BLaER1 treated with 17β-estradiol and CSF1 and Interleukin-3, amounts not matched to agents 10 nM and 100 nM (cell line): ENCODE measurements at regions not wholly inside any gene's neighbourhood (a gene's known extent, or its start where the extent isn't known, plus 50 kb on each side); places are given as distances from the start of the nearest gene placed in this dataset.
A peak's percentile ranks its signal among the peaks of the same experiment; 100 is the strongest.

ENCODE experiments used
- H3K27ac ChIP-seq, 11 experiments: shearing (Covaris generic); formaldehyde crosslinking; 2 replicates each; pipeline ENCODE4 v1.8.1; 2022
- H3K27me3 ChIP-seq, 11 experiments: shearing (Covaris generic); formaldehyde crosslinking; 2 replicates each; pipeline ENCODE4 v1.8.1; 2022
- H3K36me3 ChIP-seq, 11 experiments: shearing (Covaris generic); formaldehyde crosslinking; 2 replicates each; pipeline ENCODE4 v1.8.1; 2022
- H3K4me1 ChIP-seq, 10 experiments: shearing (Covaris generic); formaldehyde crosslinking; 2 replicates each; pipeline ENCODE4 v1.8.1; 2022
- H3K4me2 ChIP-seq, 11 experiments: shearing (Covaris generic); formaldehyde crosslinking; 2 replicates each; pipeline ENCODE4 v1.8.1; 2022
- H3K4me3 ChIP-seq, 10 experiments: shearing (Covaris generic); formaldehyde crosslinking; 2 replicates each; pipeline ENCODE4 v1.8.1; 2022
- H3K9ac ChIP-seq, 11 experiments: shearing (Covaris generic); formaldehyde crosslinking; 2 replicates each; pipeline ENCODE4 v1.8.1; 2022
- H3K9me3 ChIP-seq, 11 experiments: shearing (Covaris generic); formaldehyde crosslinking; replicated peaks in 1 of 11; 2 replicates each; pipeline ENCODE4 v1.8.1; 2022
- H4K20me1 ChIP-seq, 11 experiments: shearing (Covaris generic); formaldehyde crosslinking; 2 replicates each; pipeline ENCODE4 v1.8.1; 2022
- Cebpa-rat ChIP-seq, 11 experiments: shearing (Covaris generic); IDR thresholded peaks; 2 replicates each; pipeline ENCODE4 v1.8.1; 2022

DNA sequence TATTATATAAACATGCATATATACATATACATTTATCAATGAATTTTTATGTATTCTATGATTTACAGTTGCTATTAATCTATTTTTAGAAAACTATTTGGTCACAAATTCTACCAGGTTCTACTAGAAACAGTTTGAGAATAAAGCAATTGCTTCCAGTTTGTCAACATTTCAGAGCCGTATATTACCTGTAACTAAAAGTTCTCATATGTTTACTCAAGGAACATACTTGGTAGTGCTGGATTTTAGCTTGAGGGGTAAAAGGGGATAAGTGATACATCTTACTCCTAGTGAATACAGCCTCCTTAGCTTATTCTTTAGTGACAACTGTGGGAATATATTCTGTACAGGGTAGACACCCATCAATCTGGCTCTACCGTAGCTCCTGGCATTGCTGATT, 1590.5 kb upstream of the LRRTM3 start:
- no peak overlapping the region for H3K9ac ChIP-seq
- no peaks in the 10 kb centered on the region for H3K36me3 ChIP-seq
- H3K4me3 ChIP-seq = no peak overlapping the region
- H3K4me2 ChIP-seq = no peak overlapping the region
- H3K27ac ChIP-seq = no peak overlapping the region
- H3K27me3 ChIP-seq = no peaks in the 10 kb centered on the region
- TF ChIP-seq Cebpa-rat (IDR thresholded peaks at IDR 0.05) = no peak
- H4K20me1 ChIP-seq = no peaks in the 10 kb centered on the region
- no peaks in the 10 kb centered on the region for H3K9me3 ChIP-seq
- peaks cover 0 to 5% (median 0%) of the 10 kb centered on the region in 10 experiments; a peak in 4 of 20 replicates for H3K4me1 ChIP-seq

DNA sequence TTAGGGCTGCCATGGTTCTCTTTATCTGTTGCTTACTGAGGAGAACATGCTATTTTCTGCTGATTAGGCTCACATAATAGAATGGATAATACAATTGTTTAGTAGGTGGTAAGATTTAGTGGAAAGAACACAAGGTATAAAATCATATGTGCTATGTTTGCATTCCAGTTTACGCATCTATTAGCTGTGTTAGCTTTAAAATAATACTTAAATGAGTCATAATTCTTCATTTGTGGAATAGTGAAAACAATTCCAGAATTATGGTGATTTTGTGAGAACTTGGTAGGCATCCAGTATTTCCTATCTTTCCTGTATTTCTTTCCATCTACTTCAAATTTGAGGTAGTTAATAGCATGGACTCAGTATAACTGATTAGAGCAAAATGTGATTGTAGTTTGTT, 1585.5 kb upstream of the LRRTM3 start:
- H3K9me3 ChIP-seq = no peaks in the 10 kb centered on the region
- H3K27me3 ChIP-seq = no peaks in the 10 kb centered on the region
- no peaks in the 10 kb centered on the region for H4K20me1 ChIP-seq
- no peak for TF ChIP-seq Cebpa-rat (IDR thresholded peaks at IDR 0.05)
- H3K27ac ChIP-seq = peak overlapping the region in 1 of 11 experiments; percentile 64; a peak in 3 of 22 replicates
- peak overlapping the region in 2 of 11 experiments; percentile 55 to 77; a peak in 2 of 22 replicates for H3K4me2 ChIP-seq
- no peak overlapping the region for H3K9ac ChIP-seq
- H3K4me1 ChIP-seq = peaks cover 0 to 29% (median 0%) of the 10 kb centered on the region in 10 experiments; a peak in 9 of 20 replicates
- H3K4me3 ChIP-seq = no peak overlapping the region
- H3K36me3 ChIP-seq = no peaks in the 10 kb centered on the region

DNA sequence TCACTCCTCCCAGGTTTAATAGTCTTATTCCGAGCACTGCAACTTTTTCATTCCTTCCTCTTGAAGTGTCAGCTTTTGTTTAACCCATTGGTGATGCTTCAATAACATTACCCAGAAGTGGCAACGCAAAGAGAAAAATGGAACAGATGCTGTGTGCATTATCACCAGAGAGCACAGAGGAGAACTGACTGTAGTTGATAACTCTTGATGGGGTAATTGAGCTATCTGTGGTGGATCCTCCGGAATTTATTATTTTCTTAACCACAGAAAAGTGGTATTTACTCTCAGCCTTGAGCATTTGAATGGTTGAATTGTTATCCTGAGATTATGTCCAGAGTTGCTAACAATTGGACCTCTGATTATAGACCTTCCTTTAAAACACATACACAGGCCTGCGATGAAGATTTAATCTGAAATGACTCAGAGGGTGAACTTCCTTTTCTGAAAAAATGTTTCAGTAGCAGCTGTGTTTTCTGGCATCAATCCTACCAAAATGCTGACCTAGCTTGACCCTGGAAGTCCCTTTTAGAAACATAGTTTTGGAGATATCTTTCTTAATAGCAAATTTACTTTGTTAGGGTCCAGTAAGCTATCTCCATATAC, 1584.4 kb upstream of the LRRTM3 start:
- no peak for TF ChIP-seq Cebpa-rat (IDR thresholded peaks at IDR 0.05)
- Histone ChIP-seq H3K9me3 (no peaks in the 10 kb centered on the region), H3K27ac (peak overlapping the region in 6 of 11 experiments; percentile 15 to 64 (median 37); a peak in 8 of 22 replicates), H3K4me2 (peak overlapping the region in 6 of 11 experiments; percentile 3 to 77 (median 48); a peak in 11 of 22 replicates), H3K9ac (peak overlapping the region in 3 of 11 experiments; percentile 3 to 41 (median 21); a peak in 3 of 22 replicates), H3K27me3 (no peaks in the 10 kb centered on the region), H4K20me1 (no peaks in the 10 kb centered on the region), H3K4me3 (no peak overlapping the region), H3K4me1 (peaks cover 0 to 29% (median 0%) of the 10 kb centered on the region in 10 experiments; a peak in 9 of 20 replicates), H3K36me3 (no peaks in the 10 kb centered on the region)

DNA sequence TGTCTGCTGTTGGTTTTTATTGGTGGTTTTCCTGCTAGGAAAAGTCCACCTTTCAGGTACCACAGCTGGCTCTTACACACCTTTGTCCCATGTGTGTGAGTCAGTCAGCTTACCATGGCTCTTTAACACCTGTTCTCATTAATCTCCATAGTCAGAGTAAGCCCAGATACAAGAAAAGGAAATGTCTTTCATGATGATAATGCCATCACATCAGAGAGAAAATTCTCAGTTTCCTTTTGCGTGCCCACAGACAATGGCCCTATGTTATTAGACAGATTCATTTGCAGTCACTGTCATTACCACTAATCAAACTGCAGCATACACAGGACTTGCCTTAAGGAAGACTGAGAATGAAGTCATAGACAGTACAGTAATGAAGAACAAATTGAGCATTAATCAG, 1583.6 kb upstream of the LRRTM3 start:
- Histone ChIP-seq H3K4me2 (peak overlapping the region in 4 of 11 experiments; percentile 41 to 77 (median 63); a peak in 8 of 22 replicates), H3K9me3 (no peaks in the 10 kb centered on the region), H3K36me3 (no peaks in the 10 kb centered on the region), H3K27me3 (no peaks in the 10 kb centered on the region), H3K4me3 (no peak overlapping the region), H4K20me1 (no peaks in the 10 kb centered on the region), H3K9ac (no peak overlapping the region), H3K27ac (peak overlapping the region in 5 of 11 experiments; percentile 19 to 64 (median 32); a peak in 7 of 22 replicates), H3K4me1 (peaks cover 0 to 29% (median 0%) of the 10 kb centered on the region in 10 experiments; a peak in 9 of 20 replicates)
- no peak for TF ChIP-seq Cebpa-rat (IDR thresholded peaks at IDR 0.05)

DNA sequence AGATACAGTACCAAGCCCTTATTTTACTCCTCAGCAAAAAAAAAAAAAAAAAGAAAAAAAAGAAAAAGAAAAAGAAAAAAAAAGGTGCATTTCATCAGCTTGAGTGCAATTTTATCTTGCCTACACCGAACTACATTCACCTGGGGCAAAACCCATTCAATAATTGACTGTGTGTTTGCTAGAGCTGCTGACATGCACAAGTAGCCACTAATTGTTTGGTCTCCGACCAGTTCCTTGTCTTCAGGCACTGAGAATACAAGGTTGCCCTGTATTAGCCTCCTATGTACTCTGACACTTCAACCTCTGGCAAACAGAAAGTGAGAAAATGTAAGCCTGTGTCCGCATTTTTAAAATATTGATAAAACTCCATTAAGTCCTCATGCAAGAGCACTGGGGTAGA, 1579.4 kb upstream of the LRRTM3 start:
- Histone ChIP-seq H3K9me3 (no peaks in the 10 kb centered on the region), H3K9ac (no peak overlapping the region), H4K20me1 (no peaks in the 10 kb centered on the region), H3K27ac (no peak overlapping the region), H3K4me1 (peaks cover 0 to 12% (median 0%) of the 10 kb centered on the region in 10 experiments; a peak in 9 of 20 replicates), H3K27me3 (no peaks in the 10 kb centered on the region), H3K4me2 (no peak overlapping the region), H3K4me3 (no peak overlapping the region), H3K36me3 (no peaks in the 10 kb centered on the region)
- no peak for TF ChIP-seq Cebpa-rat (IDR thresholded peaks at IDR 0.05)

DNA sequence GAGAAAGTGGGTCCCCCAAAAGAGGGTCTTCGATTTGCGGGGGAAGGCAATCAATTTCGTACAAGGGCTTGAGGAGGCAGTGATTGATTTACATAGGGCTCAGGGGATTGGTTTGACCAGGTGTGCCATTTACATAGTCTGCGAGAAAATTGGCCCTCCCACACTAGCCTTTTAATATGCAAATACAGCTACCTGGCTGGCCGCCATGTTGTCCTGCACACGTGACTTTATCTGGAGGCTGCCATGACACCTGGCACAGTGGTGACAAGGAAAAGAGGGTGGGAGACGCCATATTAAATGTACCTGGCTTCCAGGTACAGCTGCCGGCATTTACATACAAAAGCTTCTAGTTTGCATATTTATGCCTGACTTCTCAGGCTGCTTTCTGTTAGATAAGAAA, 1577.2 kb upstream of the LRRTM3 start:
- Histone ChIP-seq H4K20me1 (no peaks in the 10 kb centered on the region), H3K9me3 (no peaks in the 10 kb centered on the region), H3K4me2 (no peak overlapping the region), H3K9ac (no peak overlapping the region), H3K36me3 (no peaks in the 10 kb centered on the region), H3K4me3 (no peak overlapping the region), H3K4me1 (no peaks in the 10 kb centered on the region), H3K27me3 (no peaks in the 10 kb centered on the region), H3K27ac (no peak overlapping the region)
- no peak for TF ChIP-seq Cebpa-rat (IDR thresholded peaks at IDR 0.05)

DNA sequence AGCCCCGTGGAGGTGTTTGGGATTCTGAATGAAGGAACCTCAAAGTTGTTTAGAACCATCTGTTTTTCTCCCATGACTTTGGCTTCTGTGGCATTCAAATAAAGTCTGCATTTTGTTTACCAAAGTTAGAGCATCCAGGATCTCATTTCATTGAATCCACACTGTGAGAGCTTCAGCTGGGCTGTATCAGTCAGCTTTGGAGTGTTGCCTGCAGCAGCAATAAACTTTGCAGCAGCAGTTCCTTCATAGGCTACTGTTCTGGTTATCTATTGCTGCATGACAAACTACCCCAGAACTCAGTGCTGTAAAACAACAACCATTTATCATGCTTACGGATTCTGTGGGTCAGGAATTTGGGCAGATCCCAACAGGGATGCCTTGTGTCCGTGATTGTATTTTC, 1575.2 kb upstream of the LRRTM3 start:
- no peaks in the 10 kb centered on the region for H3K9me3 ChIP-seq
- H3K4me2 ChIP-seq = no peak overlapping the region
- no peak overlapping the region for H3K27ac ChIP-seq
- no peak for TF ChIP-seq Cebpa-rat (IDR thresholded peaks at IDR 0.05)
- no peak overlapping the region for H3K9ac ChIP-seq
- no peaks in the 10 kb centered on the region for H3K36me3 ChIP-seq
- no peaks in the 10 kb centered on the region for H3K27me3 ChIP-seq
- no peaks in the 10 kb centered on the region for H4K20me1 ChIP-seq
- H3K4me1 ChIP-seq = no peaks in the 10 kb centered on the region
- H3K4me3 ChIP-seq = no peak overlapping the region

DNA sequence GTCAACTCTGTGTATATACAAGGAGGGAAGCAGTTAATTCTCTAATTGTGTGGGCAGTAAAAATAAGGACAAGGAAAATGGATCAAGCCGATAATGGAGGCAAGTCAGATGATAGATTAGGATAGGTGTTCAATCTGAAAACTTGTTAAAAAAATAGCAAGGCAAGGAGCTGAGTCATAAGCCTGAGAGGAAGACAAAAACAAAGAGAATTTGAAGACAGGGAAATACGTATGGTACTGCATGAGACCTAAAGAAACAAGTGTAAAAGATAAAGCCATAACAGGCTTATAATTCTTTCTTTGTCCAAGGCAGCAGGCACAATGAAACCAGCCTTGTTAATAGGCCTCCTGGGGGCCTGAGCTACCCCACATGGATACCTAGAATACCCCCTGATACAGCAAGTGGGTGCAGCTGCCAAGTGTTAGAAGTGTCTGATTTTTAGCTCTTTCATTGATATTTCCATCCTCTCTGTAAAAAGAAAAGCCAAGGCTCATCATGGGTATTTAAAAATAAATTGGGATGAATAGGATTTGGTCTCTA, 1570.6 kb upstream of the LRRTM3 start:
- no peak overlapping the region for H3K9ac ChIP-seq
- no peak for TF ChIP-seq Cebpa-rat (IDR thresholded peaks at IDR 0.05)
- H3K4me1 ChIP-seq = peaks cover 0 to 18% (median 0%) of the 10 kb centered on the region in 10 experiments; a peak in 6 of 20 replicates
- no peaks in the 10 kb centered on the region for H3K27me3 ChIP-seq
- H3K9me3 ChIP-seq = no peaks in the 10 kb centered on the region
- H3K36me3 ChIP-seq = no peaks in the 10 kb centered on the region
- H3K27ac ChIP-seq = no peak overlapping the region
- H4K20me1 ChIP-seq = no peaks in the 10 kb centered on the region
- H3K4me3 ChIP-seq = no peak overlapping the region
- H3K4me2 ChIP-seq = no peak overlapping the region

DNA sequence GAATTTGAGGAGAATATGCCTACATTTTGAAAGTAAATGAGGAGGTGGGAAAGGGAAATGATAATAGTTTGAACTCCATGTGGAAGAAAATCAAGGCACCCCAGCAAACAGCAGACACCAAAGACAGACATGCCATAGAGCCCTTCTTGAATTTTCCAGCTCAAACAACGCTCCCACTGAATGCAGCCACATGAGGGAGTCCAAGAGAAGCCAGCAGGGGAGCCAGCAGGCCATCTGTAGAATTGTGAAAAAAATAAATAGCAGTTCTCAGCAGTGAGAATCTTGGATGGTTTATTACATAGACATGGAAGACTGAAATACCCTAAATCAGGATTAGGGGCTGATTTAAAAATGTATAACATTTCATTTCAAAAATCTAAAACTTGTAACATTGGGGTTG, 1567.3 kb upstream of the LRRTM3 start:
- H3K9ac ChIP-seq = no peak overlapping the region
- H3K9me3 ChIP-seq = no peaks in the 10 kb centered on the region
- H3K27ac ChIP-seq = no peak overlapping the region
- TF ChIP-seq Cebpa-rat (IDR thresholded peaks at IDR 0.05) = no peak
- H3K4me2 ChIP-seq = peak overlapping the region in 3 of 11 experiments; percentile 6 to 55 (median 14); a peak in 3 of 22 replicates
- no peaks in the 10 kb centered on the region for H3K27me3 ChIP-seq
- H3K36me3 ChIP-seq = no peaks in the 10 kb centered on the region
- peaks cover 0 to 19% (median 0%) of the 10 kb centered on the region in 10 experiments; a peak in 6 of 20 replicates for H3K4me1 ChIP-seq
- H4K20me1 ChIP-seq = no peaks in the 10 kb centered on the region
- no peak overlapping the region for H3K4me3 ChIP-seq
